ENCODE measurements at regions not wholly inside any gene's neighbourhood (a gene's known extent, or its start where the extent isn't known, plus 50 kb on each side); places are given as distances from the start of the nearest gene placed in this dataset.

GRCh38 chr4:155488691-155489090 is 111.9 kb upstream of the MAP9 start:
- no peak for TF ChIP-seq CTCF (IDR thresholded peaks at IDR 0.05; ENCODE audit: insufficient read depth, low read length)
- TF ChIP-seq POLR2AphosphoS5 (IDR thresholded peaks at IDR 0.05; ENCODE audit: low read depth) = no peak
